Esophagus squamous epithelium (tissue), 4 donors: ENCODE measurements at regions not wholly inside any gene's neighbourhood (a gene's known extent, or its start where the extent isn't known, plus 50 kb on each side); places are given as distances from the start of the nearest gene placed in this dataset.

Experiments used
- CTCF ChIP-seq, 6 experiments: fragments of 450-650 bp in 4 of 6; fragments of 200-600 bp in 2 of 6; sonication (generic) in 2 of 6; IDR thresholded peaks; one replicate each; pipeline ENCODE4 v1.5.1; 2016 to 2019; ENCODE audit warnings: antibody characterized with exemption in 6 of 6, mild to moderate bottlenecking in 4 of 6, moderate library complexity in 4 of 6
- POLR2A ChIP-seq, 4 donors: fragments of 450-650 bp; IDR thresholded peaks; one replicate each; pipeline ENCODE4 v1.6.1; 2017; ENCODE audit warnings: antibody characterized with exemption in 4 of 4, mild to moderate bottlenecking in 4 of 4, moderate library complexity in 3 of 4

DNA sequence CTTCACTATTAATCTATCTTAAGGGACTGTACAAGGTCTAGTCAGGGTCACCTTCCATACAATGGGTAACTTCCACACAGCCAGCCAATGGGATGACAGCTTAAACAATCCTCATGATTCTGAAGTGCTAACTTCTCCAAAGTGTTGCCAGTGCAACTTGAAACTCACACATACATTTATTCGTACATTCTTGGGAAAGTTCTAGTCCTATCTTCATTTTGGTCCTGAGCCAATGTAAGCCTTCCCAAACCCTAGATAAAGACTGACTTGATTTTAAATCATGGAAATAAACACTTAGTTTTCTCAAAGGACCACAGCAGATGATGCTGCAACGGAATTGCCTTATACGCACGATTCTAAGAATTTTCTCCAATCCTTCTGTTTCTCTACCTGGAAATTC is 117.5 kb upstream of the COL1A2 start:
- TF ChIP-seq CTCF (IDR thresholded peaks at IDR 0.05) (no peak), POLR2A (IDR thresholded peaks at IDR 0.05) (no peak)
